H9 (cell line): ENCODE measurements at regions not wholly inside any gene's neighbourhood (a gene's known extent, or its start where the extent isn't known, plus 50 kb on each side); places are given as distances from the start of the nearest gene placed in this dataset.

ENCODE experiments used
- DNase-seq: peaks from one replicate; pipeline ENCODE4 v3.0.0-alpha.2; 2017
- H2AFZ ChIP-seq: one replicate; pipeline ENCODE4 v1.6.1; 2013; ENCODE audit warnings: mild to moderate bottlenecking, low read length, control low read depth, moderate library complexity
- H2AK5ac ChIP-seq: 2 replicates; pipeline ENCODE4 v1.6.1; 2013; ENCODE audit warnings: low read length, control low read depth, mixed read lengths; ENCODE audit not compliant: insufficient read length
- H2BK120ac ChIP-seq: one replicate; pipeline ENCODE4 v1.6.1; 2013; ENCODE audit warnings: low read depth, mild to moderate bottlenecking, low read length, control low read depth, inconsistent platforms; ENCODE audit not compliant: poor library complexity, severe bottlenecking
- H2BK12ac ChIP-seq: 2 replicates; pipeline ENCODE4 v1.6.1; 2013; ENCODE audit warnings: low read length, control low read depth, mixed read lengths, low read depth; ENCODE audit not compliant: insufficient read length
- H2BK15ac ChIP-seq: 2 replicates; pipeline ENCODE4 v1.6.1; 2013; ENCODE audit warnings: low read depth, low read length, control low read depth
- H2BK20ac ChIP-seq: one replicate; pipeline ENCODE4 v1.6.1; 2013; ENCODE audit warnings: low read depth, mild to moderate bottlenecking, low read length, control low read depth, inconsistent platforms; ENCODE audit not compliant: poor library complexity, severe bottlenecking
- H2BK5ac ChIP-seq: 2 replicates; pipeline ENCODE4 v1.6.1; 2013; ENCODE audit warnings: low read length, control low read depth, mixed read lengths; ENCODE audit not compliant: insufficient read length
- H3K14ac ChIP-seq: 2 replicates; pipeline ENCODE4 v1.6.1; 2013; ENCODE audit warnings: low read length, control low read depth; ENCODE audit not compliant: insufficient read depth
- H3K18ac ChIP-seq: 2 replicates; pipeline ENCODE4 v1.6.1; 2013; ENCODE audit warnings: low read depth, mild to moderate bottlenecking, mixed read lengths, low read length, control low read depth; ENCODE audit not compliant: insufficient read length
- H3K23ac ChIP-seq: 2 replicates; pipeline ENCODE4 v1.6.1; 2013; ENCODE audit warnings: low read length, control low read depth, mixed read lengths, low read depth; ENCODE audit not compliant: insufficient read length
- H3K23me2 ChIP-seq: 2 replicates; pipeline ENCODE4 v1.6.1; 2013; ENCODE audit warnings: low read depth, mild to moderate bottlenecking, mixed read lengths, low read length, control low read depth; ENCODE audit not compliant: insufficient read length, poor library complexity, severe bottlenecking
- H3K27ac ChIP-seq: 2 replicates; pipeline ENCODE4 v1.5.1; 2013; ENCODE audit warnings: low read length, control low read depth, mixed read lengths, low read depth; ENCODE audit not compliant: insufficient read length
- H3K27me3 ChIP-seq: 2 replicates; pipeline ENCODE4 v1.6.1; 2013; ENCODE audit warnings: low read length, control low read depth, inconsistent platforms; ENCODE audit not compliant: insufficient read depth
- H3K4ac ChIP-seq: 2 replicates; pipeline ENCODE4 v1.6.1; 2013; ENCODE audit warnings: low read depth, mild to moderate bottlenecking, control low read depth, inconsistent platforms, low read length, moderate library complexity
- H3K4me1 ChIP-seq: 2 replicates; pipeline ENCODE4 v1.6.1; 2013; ENCODE audit warnings: low read length, control low read depth, inconsistent platforms; ENCODE audit not compliant: insufficient read depth
- H3K4me2 ChIP-seq: 2 replicates; pipeline ENCODE4 v1.6.1; 2013; ENCODE audit warnings: low read length, control low read depth, mixed read lengths; ENCODE audit not compliant: insufficient read length, insufficient read depth
- H3K56ac ChIP-seq: 2 replicates; pipeline ENCODE4 v1.6.1; 2013; ENCODE audit warnings: low read depth, mild to moderate bottlenecking, mixed read lengths, low read length, control low read depth; ENCODE audit not compliant: insufficient read length
- H3K79me1 ChIP-seq: 2 replicates; pipeline ENCODE4 v1.6.1; 2013; ENCODE audit warnings: low read depth, mild to moderate bottlenecking, moderate library complexity, low read length, control low read depth, inconsistent platforms; ENCODE audit not compliant: insufficient read depth, poor library complexity, severe bottlenecking
- H3K79me2 ChIP-seq: 2 replicates; pipeline ENCODE4 v1.6.1; 2013; ENCODE audit warnings: low read length, control low read depth, inconsistent platforms; ENCODE audit not compliant: insufficient read depth
- H3K9ac ChIP-seq: 2 replicates; pipeline ENCODE4 v1.6.1; 2013; ENCODE audit warnings: low read length, control low read depth, mixed read lengths; ENCODE audit not compliant: insufficient read length; ENCODE audit errors: extremely low read depth
- H3K9me3 ChIP-seq: one replicate; pipeline ENCODE4 v1.6.1; 2013; ENCODE audit warnings: low read depth, low read length, inconsistent platforms; ENCODE audit not compliant: control insufficient read depth
- H3T11ph ChIP-seq: one replicate; pipeline ENCODE4 v1.6.1; 2013; ENCODE audit warnings: mild to moderate bottlenecking, low read length, control low read depth, inconsistent platforms
- H4K20me1 ChIP-seq: one replicate; pipeline ENCODE4 v1.6.1; 2013; ENCODE audit not compliant: control insufficient read depth, insufficient read length, insufficient read depth
- H4K5ac ChIP-seq: 2 replicates; pipeline ENCODE4 v1.6.1; 2013; ENCODE audit warnings: low read depth, mild to moderate bottlenecking, mixed read lengths, low read length, control low read depth; ENCODE audit not compliant: insufficient read length
- H4K8ac ChIP-seq: replicated peaks from 2 replicates; pipeline ENCODE4 v1.6.1; 2013; ENCODE audit warnings: low read length, control low read depth, mixed read lengths, low read depth; ENCODE audit not compliant: insufficient read length
- H4K91ac ChIP-seq: 2 replicates; pipeline ENCODE4 v1.6.1; 2013; ENCODE audit warnings: low read depth, mild to moderate bottlenecking, moderate library complexity, mixed read lengths, low read length, control low read depth; ENCODE audit not compliant: insufficient read length
- H3K27ac Mint-ChIP-seq, 3 experiments: 2 replicates in 2 of 3; 3 replicates in 1 of 3; pipeline ENCODE4 v1.8.0; 2020 to 2021; ENCODE audit warnings: mixed read lengths in 3 of 3, mild to moderate bottlenecking in 1 of 3, moderate library complexity in 1 of 3
- H3K27me3 Mint-ChIP-seq: 2 replicates; pipeline ENCODE4 v1.8.0; 2021; ENCODE audit warnings: low read depth, mild to moderate bottlenecking, moderate library complexity, mixed read lengths
- H3K36me3 Mint-ChIP-seq, 3 experiments: 2 replicates in 2 of 3; 3 replicates in 1 of 3; pipeline ENCODE4 v1.8.0; 2020 to 2021; ENCODE audit warnings: low read depth in 3 of 3, mixed read lengths in 3 of 3; ENCODE audit not compliant: insufficient read depth in 1 of 3
- H3K4me1 Mint-ChIP-seq, 2 experiments: 2 replicates each; pipeline ENCODE4 v1.8.0; 2020; ENCODE audit warnings: mixed read lengths in 2 of 2
- H3K4me3 Mint-ChIP-seq, 2 experiments: 2 replicates in 1 of 2; 3 replicates in 1 of 2; pipeline ENCODE4 v1.8.0; 2020 to 2021; ENCODE audit warnings: mild to moderate bottlenecking in 2 of 2, mixed read lengths in 2 of 2, moderate library complexity in 1 of 2
- H3K9me3 Mint-ChIP-seq, 2 experiments: 2 replicates in 1 of 2; 3 replicates in 1 of 2; pipeline ENCODE4 v1.8.0; 2020; ENCODE audit warnings: mild to moderate bottlenecking in 2 of 2, mixed read lengths in 2 of 2, moderate library complexity in 1 of 2
- WGBS: extraction: QIAGEN DNeasy Blood & Tissue Kit; methylation state at CpG from one replicate; pipeline ENCODE4 v1.1.7; 2013; ENCODE audit warnings: missing lambda C conversion rate, low lambda C conversion rate, mixed read lengths; ENCODE audit not compliant: insufficient read length; ENCODE audit errors: extremely low coverage; 5-methylcytosine and 5-hydroxymethylcytosine counted together
- TF ChIP-seq, protein P1 (sequence below): fragments of 200-600 bp; sonication (generic); conservative IDR thresholded peaks from 3 replicates; pipeline ENCODE4 v1.8.0; 2021; ENCODE audit warnings: antibody characterized with exemption, mild to moderate bottlenecking

DNA sequence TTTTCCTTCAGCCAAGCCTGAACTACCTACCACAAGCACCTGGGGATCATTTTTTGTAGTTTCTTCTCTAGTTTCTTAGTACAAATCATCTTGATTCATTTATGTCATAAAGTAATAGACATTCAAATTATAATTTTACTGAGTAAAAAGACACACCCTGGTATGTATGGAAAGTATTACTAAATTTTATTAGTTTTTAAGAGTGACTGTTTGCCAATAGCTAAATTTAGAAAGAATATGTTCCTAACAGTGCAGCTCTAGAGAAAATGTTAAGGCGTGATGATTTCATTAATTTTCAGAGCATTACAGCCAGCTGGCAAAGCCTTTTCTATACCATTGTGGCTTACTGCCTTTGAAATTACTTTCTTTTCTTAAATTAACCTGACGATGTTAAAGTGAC is 612.0 kb upstream of the KCNMB2 start:
- H3K27me3 ChIP-seq, result no peaks in the 10 kb centered on the region
- no peak overlapping the region for H2BK12ac ChIP-seq
- no peak overlapping the region for H2BK120ac ChIP-seq
- no peaks in the 10 kb centered on the region for H4K20me1 ChIP-seq
- no peak overlapping the region for H2BK15ac ChIP-seq
- Mint-ChIP-seq H3K36me3 (no peaks in the 10 kb centered on the region), H3K9me3 (no peaks in the 10 kb centered on the region), H3K27ac (no peak overlapping the region), H3K4me1 (peaks cover 6 to 7% of the 10 kb centered on the region in 2 experiments; a peak in 3 of 4 replicates), H3K27me3 (no peaks in the 10 kb centered on the region), H3K4me3 (no peak overlapping the region)
- no peak overlapping the region for H2AK5ac ChIP-seq
- no peak overlapping the region for H4K8ac ChIP-seq
- no peak overlapping the region for H3K18ac ChIP-seq
- no peaks in the 10 kb centered on the region for H3K79me1 ChIP-seq
- no peak overlapping the region for H3K4ac ChIP-seq
- no peak overlapping the region for H2BK20ac ChIP-seq
- no peak overlapping the region for H4K5ac ChIP-seq
- H3K9me3 ChIP-seq, result no peaks in the 10 kb centered on the region
- H3K23me2 ChIP-seq, result no peaks in the 10 kb centered on the region
- H3K4me2 ChIP-seq, result no peak overlapping the region
- H4K91ac ChIP-seq, result no peak overlapping the region
- no peak overlapping the region for H3K14ac ChIP-seq
- H3K56ac ChIP-seq, result no peak overlapping the region
- TF ChIP-seq, protein P1, sequence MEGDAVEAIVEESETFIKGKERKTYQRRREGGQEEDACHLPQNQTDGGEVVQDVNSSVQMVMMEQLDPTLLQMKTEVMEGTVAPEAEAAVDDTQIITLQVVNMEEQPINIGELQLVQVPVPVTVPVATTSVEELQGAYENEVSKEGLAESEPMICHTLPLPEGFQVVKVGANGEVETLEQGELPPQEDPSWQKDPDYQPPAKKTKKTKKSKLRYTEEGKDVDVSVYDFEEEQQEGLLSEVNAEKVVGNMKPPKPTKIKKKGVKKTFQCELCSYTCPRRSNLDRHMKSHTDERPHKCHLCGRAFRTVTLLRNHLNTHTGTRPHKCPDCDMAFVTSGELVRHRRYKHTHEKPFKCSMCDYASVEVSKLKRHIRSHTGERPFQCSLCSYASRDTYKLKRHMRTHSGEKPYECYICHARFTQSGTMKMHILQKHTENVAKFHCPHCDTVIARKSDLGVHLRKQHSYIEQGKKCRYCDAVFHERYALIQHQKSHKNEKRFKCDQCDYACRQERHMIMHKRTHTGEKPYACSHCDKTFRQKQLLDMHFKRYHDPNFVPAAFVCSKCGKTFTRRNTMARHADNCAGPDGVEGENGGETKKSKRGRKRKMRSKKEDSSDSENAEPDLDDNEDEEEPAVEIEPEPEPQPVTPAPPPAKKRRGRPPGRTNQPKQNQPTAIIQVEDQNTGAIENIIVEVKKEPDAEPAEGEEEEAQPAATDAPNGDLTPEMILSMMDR, result no peak
- WGBS, result no CpG with 5 or more reads among the region's 2 CpGs
- no peak overlapping the region for H3K27ac ChIP-seq
- no peak overlapping the region for H2BK5ac ChIP-seq
- no peak overlapping the region for H3T11ph ChIP-seq
- no peaks in the 10 kb centered on the region for H3K4me1 ChIP-seq
- no peak overlapping the region for H3K9ac ChIP-seq
- no peaks in the 10 kb centered on the region for H3K79me2 ChIP-seq
- H3K23ac ChIP-seq, result no peak overlapping the region
- DNase-seq, result no peak
- no peak overlapping the region for H2AFZ ChIP-seq
